ENCODE measurements at regions not wholly inside any gene's neighbourhood (a gene's known extent, or its start where the extent isn't known, plus 50 kb on each side); places are given as distances from the start of the nearest gene placed in this dataset.

DNA sequence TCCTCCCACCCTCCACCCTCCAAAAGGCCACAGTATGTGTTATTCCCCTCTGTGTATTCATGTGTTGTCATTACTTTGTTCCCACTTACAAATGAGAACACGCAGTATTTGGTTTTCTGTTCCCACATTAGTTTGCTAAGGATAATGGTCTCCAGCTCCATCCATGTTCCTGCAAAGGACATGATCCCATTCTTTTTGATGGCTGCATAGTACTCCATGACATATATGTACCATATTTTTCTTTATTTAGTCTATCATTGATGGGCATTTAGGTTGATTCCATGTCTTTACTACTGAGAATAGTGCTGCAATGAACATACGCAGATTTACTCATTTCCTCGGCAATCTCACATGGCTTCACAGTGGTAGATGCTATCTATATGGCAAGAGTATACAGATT lies 453.6 kb upstream of the CFAP20DC start:
- TF ChIP-seq, protein P1, sequence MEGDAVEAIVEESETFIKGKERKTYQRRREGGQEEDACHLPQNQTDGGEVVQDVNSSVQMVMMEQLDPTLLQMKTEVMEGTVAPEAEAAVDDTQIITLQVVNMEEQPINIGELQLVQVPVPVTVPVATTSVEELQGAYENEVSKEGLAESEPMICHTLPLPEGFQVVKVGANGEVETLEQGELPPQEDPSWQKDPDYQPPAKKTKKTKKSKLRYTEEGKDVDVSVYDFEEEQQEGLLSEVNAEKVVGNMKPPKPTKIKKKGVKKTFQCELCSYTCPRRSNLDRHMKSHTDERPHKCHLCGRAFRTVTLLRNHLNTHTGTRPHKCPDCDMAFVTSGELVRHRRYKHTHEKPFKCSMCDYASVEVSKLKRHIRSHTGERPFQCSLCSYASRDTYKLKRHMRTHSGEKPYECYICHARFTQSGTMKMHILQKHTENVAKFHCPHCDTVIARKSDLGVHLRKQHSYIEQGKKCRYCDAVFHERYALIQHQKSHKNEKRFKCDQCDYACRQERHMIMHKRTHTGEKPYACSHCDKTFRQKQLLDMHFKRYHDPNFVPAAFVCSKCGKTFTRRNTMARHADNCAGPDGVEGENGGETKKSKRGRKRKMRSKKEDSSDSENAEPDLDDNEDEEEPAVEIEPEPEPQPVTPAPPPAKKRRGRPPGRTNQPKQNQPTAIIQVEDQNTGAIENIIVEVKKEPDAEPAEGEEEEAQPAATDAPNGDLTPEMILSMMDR (IDR thresholded peaks at IDR 0.05; ENCODE audit: insufficient read depth, low read depth, low read length) = no peak
- no peak for TF ChIP-seq EZH2 (IDR thresholded peaks at IDR 0.05; ENCODE audit: insufficient read depth, low read length)
